Neural progenitor cell (in vitro differentiated cells): ENCODE measurements at regions not wholly inside any gene's neighbourhood (a gene's known extent, or its start where the extent isn't known, plus 50 kb on each side); places are given as distances from the start of the nearest gene placed in this dataset.
A peak's percentile ranks its signal among the peaks of the same experiment; 100 is the strongest.

Source experiments
- DNase-seq: peaks from one replicate; pipeline ENCODE4 v3.0.0-alpha.2; 2016; ENCODE audit warnings: low spot score
- H2AFZ ChIP-seq: fragments of 200-600 bp; sonication (generic); replicated peaks from 2 replicates; pipeline ENCODE4 v1.6.1; 2016; ENCODE audit warnings: antibody characterized with exemption
- H3F3A ChIP-seq: fragments of 200-600 bp; sonication (generic); 2 replicates; pipeline ENCODE4 v1.6.1; 2016; ENCODE audit warnings: antibody characterized with exemption, low read depth
- H3K27ac ChIP-seq: fragments of 200-600 bp; sonication (generic); 2 replicates; pipeline ENCODE4 v1.5.1; 2016; ENCODE audit warnings: mild to moderate bottlenecking
- H3K27me3 ChIP-seq: fragments of 200-600 bp; sonication (generic); 2 replicates; pipeline ENCODE4 v1.6.1; 2016; ENCODE audit warnings: mild to moderate bottlenecking, moderate library complexity
- H3K36me3 ChIP-seq: fragments of 200-600 bp; sonication (generic); 2 replicates; pipeline ENCODE4 v1.5.1; 2016
- H3K4me1 ChIP-seq: fragments of 200-600 bp; sonication (generic); 2 replicates; pipeline ENCODE4 v1.6.1; 2016; ENCODE audit warnings: mixed run types
- H3K4me2 ChIP-seq: fragments of 200-600 bp; sonication (generic); 2 replicates; pipeline ENCODE4 v1.6.1; 2016
- H3K4me3 ChIP-seq: fragments of 200-600 bp; sonication (generic); 2 replicates; pipeline ENCODE4 v1.5.1; 2016
- H3K79me2 ChIP-seq: fragments of 200-600 bp; sonication (generic); 2 replicates; pipeline ENCODE4 v1.6.1; 2016; ENCODE audit warnings: low read depth
- H3K9ac ChIP-seq: fragments of 200-600 bp; sonication (generic); 2 replicates; pipeline ENCODE4 v1.6.1; 2016
- H3K9me3 ChIP-seq: fragments of 200-600 bp; sonication (generic); 2 replicates; pipeline ENCODE4 v1.5.1; 2016; ENCODE audit warnings: low read depth
- H4K20me1 ChIP-seq: fragments of 200-600 bp; sonication (generic); 2 replicates; pipeline ENCODE4 v1.6.1; 2016; ENCODE audit warnings: low read depth
- H3K27ac Mint-ChIP-seq: 3 replicates; pipeline ENCODE4 v1.8.0; 2021; ENCODE audit warnings: mixed read lengths
- H3K27me3 Mint-ChIP-seq: 2 replicates; pipeline ENCODE4 v1.8.0; 2022; ENCODE audit warnings: low read depth, mild to moderate bottlenecking, inconsistent platforms, moderate library complexity, mixed read lengths; ENCODE audit not compliant: insufficient read depth
- H3K36me3 Mint-ChIP-seq: 3 replicates; pipeline ENCODE4 v1.8.0; 2021; ENCODE audit warnings: mixed read lengths
- H3K4me1 Mint-ChIP-seq: 3 replicates; pipeline ENCODE4 v1.8.0; 2021; ENCODE audit warnings: mixed read lengths
- H3K4me3 Mint-ChIP-seq: 3 replicates; pipeline ENCODE4 v1.8.0; 2021; ENCODE audit warnings: mild to moderate bottlenecking, moderate library complexity, mixed read lengths
- H3K9me3 Mint-ChIP-seq: 3 replicates; pipeline ENCODE4 v1.8.0; 2020; ENCODE audit warnings: mixed read lengths
- EZH2 ChIP-seq: fragments of 200-600 bp; sonication (generic); IDR thresholded peaks from 2 replicates; pipeline ENCODE4 v1.6.1; 2017; ENCODE audit warnings: antibody characterized with exemption, mild to moderate bottlenecking, moderate library complexity
- EZH2phosphoT487 ChIP-seq: fragments of 200-600 bp; sonication (generic); IDR thresholded peaks from 2 replicates; pipeline ENCODE4 v1.6.1; 2017; ENCODE audit warnings: antibody characterized with exemption
- TF ChIP-seq, protein P1 (sequence below): fragments of 200-600 bp; sonication (generic); IDR thresholded peaks from 2 replicates; pipeline ENCODE4 v1.5.1; 2017; ENCODE audit warnings: antibody characterized with exemption, mild to moderate bottlenecking

- H3K27me3 Mint-ChIP-seq, result no peaks in the 10 kb centered on the region
- no peaks in the 10 kb centered on the region for H3K36me3 ChIP-seq
- H3K36me3 Mint-ChIP-seq, result no peaks in the 10 kb centered on the region
- H3K79me2 ChIP-seq, result no peaks in the 10 kb centered on the region
- H3K9me3 Mint-ChIP-seq, result no peaks in the 10 kb centered on the region
- H4K20me1 ChIP-seq, result no peaks in the 10 kb centered on the region
- H3K9me3 ChIP-seq, result no peaks in the 10 kb centered on the region
- H3K4me1 ChIP-seq, result peaks cover 3% of the 10 kb centered on the region
- H3K27ac Mint-ChIP-seq, result no peak overlapping the region
- peak overlapping the region; percentile 12 for H2AFZ ChIP-seq
- peaks cover 5% of the 10 kb centered on the region for H3K4me1 Mint-ChIP-seq
- H3K4me2 ChIP-seq, result no peak overlapping the region
- no peak overlapping the region for H3K4me3 ChIP-seq
- no peaks in the 10 kb centered on the region for H3F3A ChIP-seq
- no peak overlapping the region for H3K27ac ChIP-seq
- no peak overlapping the region for H3K4me3 Mint-ChIP-seq
- TF ChIP-seq EZH2phosphoT487 (no peak), EZH2 (no peak)
- TF ChIP-seq, protein P1, sequence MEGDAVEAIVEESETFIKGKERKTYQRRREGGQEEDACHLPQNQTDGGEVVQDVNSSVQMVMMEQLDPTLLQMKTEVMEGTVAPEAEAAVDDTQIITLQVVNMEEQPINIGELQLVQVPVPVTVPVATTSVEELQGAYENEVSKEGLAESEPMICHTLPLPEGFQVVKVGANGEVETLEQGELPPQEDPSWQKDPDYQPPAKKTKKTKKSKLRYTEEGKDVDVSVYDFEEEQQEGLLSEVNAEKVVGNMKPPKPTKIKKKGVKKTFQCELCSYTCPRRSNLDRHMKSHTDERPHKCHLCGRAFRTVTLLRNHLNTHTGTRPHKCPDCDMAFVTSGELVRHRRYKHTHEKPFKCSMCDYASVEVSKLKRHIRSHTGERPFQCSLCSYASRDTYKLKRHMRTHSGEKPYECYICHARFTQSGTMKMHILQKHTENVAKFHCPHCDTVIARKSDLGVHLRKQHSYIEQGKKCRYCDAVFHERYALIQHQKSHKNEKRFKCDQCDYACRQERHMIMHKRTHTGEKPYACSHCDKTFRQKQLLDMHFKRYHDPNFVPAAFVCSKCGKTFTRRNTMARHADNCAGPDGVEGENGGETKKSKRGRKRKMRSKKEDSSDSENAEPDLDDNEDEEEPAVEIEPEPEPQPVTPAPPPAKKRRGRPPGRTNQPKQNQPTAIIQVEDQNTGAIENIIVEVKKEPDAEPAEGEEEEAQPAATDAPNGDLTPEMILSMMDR, result no peak
- no peak overlapping the region for H3K9ac ChIP-seq
- H3K27me3 ChIP-seq, result no peaks in the 10 kb centered on the region
- no peak for DNase-seq
Observed at GRCh38 chr3:59621037-59621436, 571.2 kb upstream of the CFAP20DC start.

DNA sequence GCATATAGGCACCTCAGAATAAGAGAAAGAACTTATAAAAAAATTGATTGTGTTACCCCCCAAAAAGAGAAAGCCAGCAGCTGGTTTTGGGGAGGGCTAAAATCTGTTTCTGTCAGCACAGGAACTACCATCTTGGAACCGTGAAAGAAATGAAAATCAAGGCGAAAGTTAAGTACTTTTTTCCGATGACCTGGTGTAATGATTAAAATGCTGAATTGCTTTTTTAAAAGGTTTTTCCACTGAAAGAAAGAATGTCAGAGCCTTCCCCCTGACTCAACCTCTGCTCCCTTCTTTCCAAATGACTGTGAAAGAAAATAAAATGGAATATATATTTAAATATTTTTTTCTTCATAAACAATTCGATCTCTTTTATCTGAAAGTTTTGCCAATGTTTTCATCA, 570.5 kb upstream of the CFAP20DC start:
- peaks cover 5% of the 10 kb centered on the region for H3K4me1 Mint-ChIP-seq
- no peak overlapping the region for H3K4me3 Mint-ChIP-seq
- Histone ChIP-seq H3K27me3 (no peaks in the 10 kb centered on the region), H3K4me3 (no peak overlapping the region), H4K20me1 (no peaks in the 10 kb centered on the region), H3K4me1 (peaks cover 3% of the 10 kb centered on the region), H2AFZ (peak overlapping the region; percentile 12), H3F3A (no peaks in the 10 kb centered on the region), H3K79me2 (no peaks in the 10 kb centered on the region), H3K9ac (no peak overlapping the region), H3K27ac (no peak overlapping the region), H3K4me2 (no peak overlapping the region), H3K36me3 (no peaks in the 10 kb centered on the region), H3K9me3 (no peaks in the 10 kb centered on the region)
- no peaks in the 10 kb centered on the region for H3K27me3 Mint-ChIP-seq
- TF ChIP-seq EZH2phosphoT487 (no peak), EZH2 (no peak)
- TF ChIP-seq, protein P1, result no peak
- DNase-seq, result no peak
- H3K9me3 Mint-ChIP-seq, result no peaks in the 10 kb centered on the region
- H3K36me3 Mint-ChIP-seq, result no peaks in the 10 kb centered on the region
- H3K27ac Mint-ChIP-seq, result no peak overlapping the region

GRCh38 chr3:59612444-59612715, 562.6 kb upstream of the CFAP20DC start:
- H3K27me3 Mint-ChIP-seq, result peaks cover 8% of the 10 kb centered on the region
- H3K36me3 Mint-ChIP-seq, result no peaks in the 10 kb centered on the region
- H3K9ac ChIP-seq, result no peak overlapping the region

More at GRCh38 chr3:59612444-59612715, 562.6 kb upstream of the CFAP20DC start:
- Histone ChIP-seq H3K36me3 (no peaks in the 10 kb centered on the region), H3K9me3 (no peaks in the 10 kb centered on the region), H3K4me3 (no peak overlapping the region), H3K27me3 (no peaks in the 10 kb centered on the region), H2AFZ (no peak overlapping the region), H3F3A (no peaks in the 10 kb centered on the region), H3K79me2 (no peaks in the 10 kb centered on the region), H3K4me1 (no peaks in the 10 kb centered on the region), H4K20me1 (no peaks in the 10 kb centered on the region), H3K27ac (no peak overlapping the region), H3K4me2 (no peak overlapping the region)
- DNase-seq, result no peak
- no peak overlapping the region for H3K4me3 Mint-ChIP-seq
- no peak for TF ChIP-seq EZH2phosphoT487
- TF ChIP-seq, protein P1, result no peak
- TF ChIP-seq EZH2, result no peak
- peaks cover 34% of the 10 kb centered on the region for H3K4me1 Mint-ChIP-seq
- peaks cover 9% of the 10 kb centered on the region for H3K9me3 Mint-ChIP-seq
- H3K27ac Mint-ChIP-seq, result no peak overlapping the region
